Adrenal gland (tissue), 9 donors: ENCODE measurements at regions not wholly inside any gene's neighbourhood (a gene's known extent, or its start where the extent isn't known, plus 50 kb on each side); places are given as distances from the start of the nearest gene placed in this dataset.

Experiments used
- DNase-seq, 7 donors: peaks; one replicate each; pipeline ENCODE4 v3.0.0-alpha.2; 2019 to 2020
- H3K27ac ChIP-seq, 5 donors: fragments of 200-600 bp; sonication (generic) in 4 of 5; 1 replicate in 3 of 5; 2 replicates in 2 of 5; pipeline versions ENCODE4 v1.5.1 to v1.8.0; 2016 to 2020; ENCODE audit warnings: mild to moderate bottlenecking in 1 of 5
- H3K27me3 ChIP-seq: fragments of 200-600 bp; 2 replicates; pipeline ENCODE4 v1.8.0; 2021
- H3K36me3 ChIP-seq, 2 donors: fragments of 200-600 bp; replicated peaks in 1 of 2; 1 replicate in 1 of 2; 2 replicates in 1 of 2; pipeline versions ENCODE4 v1.5.1 to v1.8.0; 2018 to 2022
- H3K4me1 ChIP-seq, 2 donors: fragments of 200-600 bp; replicated peaks in 1 of 2; 1 replicate in 1 of 2; 2 replicates in 1 of 2; pipeline versions ENCODE4 v1.5.1 to v1.8.0; 2018 to 2021
- H3K4me3 ChIP-seq, 4 donors: fragments of 200-600 bp; sonication (generic) in 3 of 4; one replicate each; pipeline ENCODE4 v1.5.1; 2016 to 2018
- H3K9me3 ChIP-seq, 3 donors: fragments of 200-600 bp; sonication (generic) in 1 of 3; replicated peaks in 1 of 3; 1 replicate in 2 of 3; 2 replicates in 1 of 3; pipeline versions ENCODE4 v1.5.1 to v1.8.0; 2016 to 2021
- CTCF ChIP-seq, 6 experiments: fragments of 450-650 bp in 4 of 6; fragments of 200-600 bp in 2 of 6; sonication (generic) in 1 of 6; IDR thresholded peaks; 1 replicate in 5 of 6; 2 replicates in 1 of 6; pipeline versions ENCODE4 v1.5.1 to v1.8.0; 2016 to 2021; ENCODE audit warnings: antibody characterized with exemption in 6 of 6, mild to moderate bottlenecking in 2 of 6, moderate library complexity in 1 of 6
- POLR2A ChIP-seq, 2 donors: fragments of 450-650 bp; IDR thresholded peaks; one replicate each; pipeline ENCODE4 v1.6.1; 2017; ENCODE audit warnings: antibody characterized with exemption in 2 of 2, mild to moderate bottlenecking in 2 of 2, moderate library complexity in 1 of 2
- WGBS, 4 donors: extraction: QIAGEN DNeasy Blood & Tissue Kit in 2 of 4; methylation state at CpG; one replicate each; pipeline versions ENCODE4 v1.1.5 to v1.1.7; 2013 to 2017; 5-methylcytosine and 5-hydroxymethylcytosine counted together
- intact Hi-C, 2 donors: fragments of 100-400 bp; cut with DNase I; formaldehyde crosslinking; loops; one replicate each; pipeline versions ENCODE4 v1.14.1 to v1.15.0; 2022 to 2023
- donor health status: healthy with polysubstance abuse.
- donor health status: Bipolar disorder and iron deficiency.
- donor health status: DM: yes; HTN: yes; CAD: no.
- donor health status: DM: no; HTN: no; CAD: no.
- donor health status: DM: no; HTN: no; CAD: no.

- H3K27me3 ChIP-seq: no peaks in the 10 kb centered on the region
- no peaks in the 10 kb centered on the region for H3K4me1 ChIP-seq
- no peak overlapping the region for H3K4me3 ChIP-seq
- DNase-seq: no peak
- H3K27ac ChIP-seq: no peak overlapping the region
- intact Hi-C loops: no loop called here
- TF ChIP-seq POLR2A (IDR thresholded peaks at IDR 0.05) (no peak), CTCF (IDR thresholded peaks at IDR 0.05) (no peak)
- WGBS, 4 donors: 78 to 94% (median 87%) methylated on average over 1 of the region's 1 CpG
- no peaks in the 10 kb centered on the region for H3K9me3 ChIP-seq
- H3K36me3 ChIP-seq: no peaks in the 10 kb centered on the region
These were observed 223.9 kb downstream of the DUSP10 start for GRCh38 chr1:221517961-221518360.

GRCh38 chr1:221520250-221520649 is 221.6 kb downstream of the DUSP10 start:
- intact Hi-C loops: no loop called here
- Histone ChIP-seq H3K4me3 (no peak overlapping the region), H3K4me1 (no peaks in the 10 kb centered on the region), H3K27ac (no peak overlapping the region), H3K9me3 (no peaks in the 10 kb centered on the region), H3K27me3 (no peaks in the 10 kb centered on the region), H3K36me3 (no peaks in the 10 kb centered on the region)
- WGBS, 4 donors: 55 to 78% (median 60%) methylated on average over 1 of the region's 1 CpG
- no peak for DNase-seq
- TF ChIP-seq CTCF (IDR thresholded peaks at IDR 0.05) (no peak), POLR2A (IDR thresholded peaks at IDR 0.05) (no peak)

- Histone ChIP-seq H3K27ac (no peak overlapping the region), H3K4me1 (no peaks in the 10 kb centered on the region), H3K9me3 (no peaks in the 10 kb centered on the region), H3K36me3 (no peaks in the 10 kb centered on the region), H3K4me3 (no peak overlapping the region), H3K27me3 (no peaks in the 10 kb centered on the region)
- no peak for DNase-seq
- TF ChIP-seq POLR2A (IDR thresholded peaks at IDR 0.05) (no peak), CTCF (IDR thresholded peaks at IDR 0.05) (no peak)
- intact Hi-C loops: no loop called here
- 84 to 95% (median 88%) methylated on average over 3 of the region's 3 CpGs for WGBS, 4 donors
These were observed 220.2 kb downstream of the DUSP10 start for GRCh38 chr1:221521686-221522085.

- no peaks in the 10 kb centered on the region for H3K9me3 ChIP-seq
- H3K36me3 ChIP-seq: no peaks in the 10 kb centered on the region
These were observed 219.4 kb downstream of the DUSP10 start for GRCh38 chr1:221522529-221522940.

More at GRCh38 chr1:221522529-221522940, 219.4 kb downstream of the DUSP10 start:
- intact Hi-C loops: no loop called here
- Histone ChIP-seq H3K27ac (no peak overlapping the region), H3K27me3 (no peaks in the 10 kb centered on the region), H3K4me1 (no peaks in the 10 kb centered on the region), H3K4me3 (no peak overlapping the region)
- 75 to 86% (median 80%) methylated on average over 2 of the region's 2 CpGs for WGBS, 4 donors
- no peak for DNase-seq
- no peak for TF ChIP-seq CTCF (IDR thresholded peaks at IDR 0.05)
- TF ChIP-seq POLR2A (IDR thresholded peaks at IDR 0.05): no peak
